ENCODE measurements at regions not wholly inside any gene's neighbourhood (a gene's known extent, or its start where the extent isn't known, plus 50 kb on each side); places are given as distances from the start of the nearest gene placed in this dataset.
A peak's percentile ranks its signal among the peaks of the same experiment; 100 is the strongest.

DNA sequence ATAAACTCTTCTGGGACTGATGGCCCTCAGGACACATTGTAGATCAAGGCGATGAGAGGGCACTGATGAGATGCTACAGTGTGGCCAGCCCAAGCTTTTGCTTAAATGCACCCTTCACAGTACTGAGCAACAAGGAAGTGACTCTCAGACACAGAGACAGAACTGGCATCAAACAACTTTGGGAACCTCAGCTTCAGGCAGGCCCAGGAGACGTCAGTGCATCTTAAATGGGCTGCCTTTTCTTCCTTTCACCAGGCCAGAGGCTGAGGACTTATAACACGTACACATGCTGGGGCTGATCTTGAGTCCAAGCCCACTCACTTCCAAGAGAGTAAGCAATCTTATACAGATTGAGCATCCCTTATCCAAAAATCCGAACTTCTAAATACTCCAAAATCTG, 386.1 kb upstream of the C16orf82 start:
- Histone ChIP-seq H3K4me1 (no peaks in the 10 kb centered on the region), H3K27ac (no peak overlapping the region), H3K4me3 (no peak overlapping the region), H3K36me3 (no peaks in the 10 kb centered on the region), H3K9me3 (no peaks in the 10 kb centered on the region), H3K27me3 (no peaks in the 10 kb centered on the region)
- TF ChIP-seq POLR2A (IDR thresholded peaks at IDR 0.05) (no peak), EP300 (IDR thresholded peaks at IDR 0.05) (no peak), POLR2AphosphoS5 (IDR thresholded peaks at IDR 0.05) (no peak), CTCF (IDR thresholded peaks at IDR 0.05) (no peak)
- ATAC-seq (ENCODE audit: low FRiP score in 2 of 2): no peak
- DNase-seq: no peak
- 65 to 76% methylated on average over 4 of the region's 4 CpGs for WGBS, 2 donors

- Histone ChIP-seq H3K27ac (no peak overlapping the region), H3K4me1 (no peaks in the 10 kb centered on the region), H3K36me3 (no peaks in the 10 kb centered on the region), H3K4me3 (no peak overlapping the region), H3K27me3 (no peaks in the 10 kb centered on the region), H3K9me3 (no peaks in the 10 kb centered on the region)
- DNase-seq (no peak), ATAC-seq (ENCODE audit: low FRiP score in 2 of 2) (peak in 1 of 2 donors; percentile 34)
- 64 to 65% methylated on average over 2 of the region's 2 CpGs for WGBS, 2 donors
- TF ChIP-seq POLR2A (IDR thresholded peaks at IDR 0.05) (no peak), POLR2AphosphoS5 (IDR thresholded peaks at IDR 0.05) (no peak), EP300 (IDR thresholded peaks at IDR 0.05) (no peak), CTCF (IDR thresholded peaks at IDR 0.05) (no peak)
Measured at GRCh38 chr16:26688105-26688504, 378.6 kb upstream of the C16orf82 start.

GRCh38 chr16:26688699-26689098, 378.0 kb upstream of the C16orf82 start:
- H3K36me3 ChIP-seq: no peaks in the 10 kb centered on the region
- no peaks in the 10 kb centered on the region for H3K27me3 ChIP-seq
- ATAC-seq (ENCODE audit: low FRiP score in 2 of 2) (no peak), DNase-seq (no peak)
- TF ChIP-seq POLR2A (IDR thresholded peaks at IDR 0.05): no peak
- TF ChIP-seq POLR2AphosphoS5 (IDR thresholded peaks at IDR 0.05): no peak
- TF ChIP-seq CTCF (IDR thresholded peaks at IDR 0.05): no peak
- no peak for TF ChIP-seq EP300 (IDR thresholded peaks at IDR 0.05)
- no peaks in the 10 kb centered on the region for H3K9me3 ChIP-seq
- H3K27ac ChIP-seq: no peak overlapping the region
- WGBS, 2 donors: 61 to 73% methylated on average over 7 of the region's 7 CpGs
- no peak overlapping the region for H3K4me3 ChIP-seq
- no peaks in the 10 kb centered on the region for H3K4me1 ChIP-seq

DNA sequence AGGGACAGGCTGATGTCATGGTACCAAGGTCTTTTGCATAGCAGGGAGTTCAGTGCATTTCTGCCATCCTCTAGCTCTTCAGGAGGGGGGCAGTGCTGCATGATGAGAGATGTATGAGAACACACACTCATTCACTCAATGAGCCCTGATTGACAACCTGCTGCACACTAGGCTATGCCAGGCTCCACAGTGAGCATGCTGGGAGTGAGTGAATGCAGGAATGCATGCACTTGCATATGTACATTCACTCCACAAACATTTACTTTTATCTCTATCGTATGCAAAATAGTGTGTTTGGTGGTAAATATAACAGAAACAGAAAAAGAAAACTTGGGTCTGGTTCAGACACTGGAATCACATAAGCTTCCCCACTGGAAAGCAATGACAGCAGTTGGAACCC, 374.1 kb upstream of the C16orf82 start:
- WGBS, 2 donors: 73% methylated on average over 1 of the region's 1 CpG

More for the DNA sequence above, 374.1 kb upstream of the C16orf82 start:
- TF ChIP-seq CTCF (IDR thresholded peaks at IDR 0.05): no peak
- no peak for TF ChIP-seq POLR2A (IDR thresholded peaks at IDR 0.05)
- TF ChIP-seq EP300 (IDR thresholded peaks at IDR 0.05): no peak
- no peak for TF ChIP-seq POLR2AphosphoS5 (IDR thresholded peaks at IDR 0.05)
- no peaks in the 10 kb centered on the region for H3K9me3 ChIP-seq
- no peaks in the 10 kb centered on the region for H3K4me1 ChIP-seq
- DNase-seq: no peak
- H3K4me3 ChIP-seq: no peak overlapping the region
- ATAC-seq (ENCODE audit: low FRiP score in 2 of 2): no peak
- H3K27me3 ChIP-seq: no peaks in the 10 kb centered on the region
- no peak overlapping the region for H3K27ac ChIP-seq
- no peaks in the 10 kb centered on the region for H3K36me3 ChIP-seq

All from upper lobe of left lung (tissue), 6 donors.